SK-N-SH (cell line): ENCODE measurements at regions not wholly inside any gene's neighbourhood (a gene's known extent, or its start where the extent isn't known, plus 50 kb on each side); places are given as distances from the start of the nearest gene placed in this dataset.

ENCODE experiments used
- CTCF ChIA-PET: fragments of 300-600, 350-600 bp; formaldehyde crosslinking; extraction: SDS; loops from one replicate; lab custom pipeline; 2021; lab: Yijun Ruan, JAX
- POLR2A ChIA-PET: fragments of 350-600 bp; sonication (Branson Sonifier 250); formaldehyde crosslinking; extraction: SDS; loops from one replicate; lab custom pipeline; 2020; ENCODE audit warnings: antibody characterized with exemption, inconsistent platforms; lab: Yijun Ruan, JAX
- DNase-seq: peaks from one replicate; pipeline ENCODE4 v3.0.0; 2012
- H2AFZ ChIP-seq: fragments of 200-600 bp; sonication (generic); 2 replicates; pipeline ENCODE4 v1.8.1; 2016; ENCODE audit warnings: antibody characterized with exemption, mild to moderate bottlenecking, low read depth
- H3F3A ChIP-seq: fragments of 200-600 bp; sonication (generic); replicated peaks from 2 replicates; pipeline ENCODE3; 2016; ENCODE audit warnings: antibody characterized with exemption, mild to moderate bottlenecking; ENCODE audit not compliant: insufficient read depth
- H3K27ac ChIP-seq, 2 experiments: fragments of 200-500 bp in 1 of 2; fragments of 200-600 bp in 1 of 2; sonication (Bioruptor generic) in 1 of 2; sonication (generic), shearing (Covaris generic) in 1 of 2; 2 replicates each; pipeline versions ENCODE4 v1.5.1 to v1.6.1; 2014 to 2016; ENCODE audit warnings: low read depth in 2 of 2, inconsistent platforms in 1 of 2, low read length in 1 of 2, mild to moderate bottlenecking in 1 of 2, mixed read lengths in 1 of 2
- H3K27me3 ChIP-seq: fragments of 200-600 bp; sonication (generic), shearing (Covaris generic); 2 replicates; pipeline ENCODE4 v1.6.1; 2016; ENCODE audit warnings: mixed run types; ENCODE audit not compliant: insufficient read depth
- H3K36me3 ChIP-seq, 2 experiments: fragments of 200-500 bp in 1 of 2; fragments of 200-600 bp in 1 of 2; sonication (Bioruptor generic) in 1 of 2; sonication (generic) in 1 of 2; replicated peaks in 1 of 2; 2 replicates each; pipeline versions ENCODE3 to v1.5.1; 2014 to 2016; ENCODE audit warnings: low read length in 1 of 2, mild to moderate bottlenecking in 1 of 2; ENCODE audit not compliant: insufficient read depth in 2 of 2, control insufficient read depth in 1 of 2
- H3K4me1 ChIP-seq, 2 experiments: fragments of 200-500 bp in 1 of 2; fragments of 200-600 bp in 1 of 2; sonication (Bioruptor generic) in 1 of 2; sonication (generic), shearing (Covaris generic) in 1 of 2; 2 replicates each; pipeline versions ENCODE4 v1.5.1 to v1.6.1; 2014 to 2016; ENCODE audit warnings: low read depth in 1 of 2, low read length in 1 of 2, mixed run types in 1 of 2; ENCODE audit not compliant: insufficient read depth in 2 of 2, control insufficient read depth in 1 of 2
- H3K4me2 ChIP-seq: fragments of 200-600 bp; sonication (generic), shearing (Covaris generic); 2 replicates; pipeline ENCODE4 v1.6.1; 2017; ENCODE audit warnings: mixed run types
- H3K4me3 ChIP-seq, 2 experiments: fragments of 200-500 bp in 1 of 2; fragments of 200-600 bp in 1 of 2; sonication (Bioruptor generic) in 1 of 2; sonication (generic), shearing (Covaris generic) in 1 of 2; 2 replicates each; pipeline versions ENCODE4 v1.5.1 to v1.8.1; 2014 to 2016; ENCODE audit warnings: low read depth in 2 of 2, inconsistent platforms in 1 of 2, low read length in 1 of 2, mild to moderate bottlenecking in 1 of 2, mixed read lengths in 1 of 2, moderate library complexity in 1 of 2
- H3K79me2 ChIP-seq: fragments of 200-600 bp; sonication (generic); 2 replicates; pipeline ENCODE4 v1.8.1; 2017; ENCODE audit warnings: mild to moderate bottlenecking; ENCODE audit not compliant: insufficient read depth
- H3K9ac ChIP-seq: fragments of 200-600 bp; sonication (generic); 2 replicates; pipeline ENCODE4 v1.6.1; 2017; ENCODE audit warnings: mixed run types
- H3K9me2 ChIP-seq: fragments of 200-600 bp; sonication (generic); 2 replicates; pipeline ENCODE4 v1.6.1; 2017; ENCODE audit warnings: mixed run types
- H3K9me3 ChIP-seq: fragments of 200-600 bp; sonication (generic); 2 replicates; pipeline ENCODE4 v1.6.1; 2017; ENCODE audit warnings: mixed run types, mild to moderate bottlenecking, moderate library complexity
- H4K20me1 ChIP-seq: fragments of 200-600 bp; sonication (generic); 2 replicates; pipeline ENCODE4 v1.6.1; 2017; ENCODE audit warnings: mild to moderate bottlenecking, mixed run types; ENCODE audit not compliant: insufficient read depth
- CHD2 ChIP-seq: fragments of 150-350 bp; IDR thresholded peaks from 2 replicates; pipeline ENCODE4 v1.6.1; 2018; ENCODE audit warnings: low read length; ENCODE audit not compliant: partially characterized antibody
- CTCF ChIP-seq: fragments of 200-600 bp; sonication (generic); IDR thresholded peaks from 2 replicates; pipeline ENCODE4 v1.6.1; 2017; ENCODE audit warnings: antibody characterized with exemption, mild to moderate bottlenecking, moderate library complexity
- ELF1 ChIP-seq: IDR thresholded peaks from 2 replicates; pipeline ENCODE4 v1.4.0; 2012
- EP300 ChIP-seq, 2 experiments: IDR thresholded peaks; 2 replicates each; pipeline versions ENCODE4 v1.4.0 to v1.6.1; 2012; ENCODE audit warnings: borderline replicate concordance in 1 of 2, low read depth in 1 of 2, low read length in 1 of 2
- FOSL2 ChIP-seq: IDR thresholded peaks from 2 replicates; pipeline ENCODE4 v1.4.0; 2012; ENCODE audit warnings: low read depth, mild to moderate bottlenecking, moderate library complexity, borderline replicate concordance
- FOXJ3 ChIP-seq: sonication (generic); formaldehyde crosslinking; IDR thresholded peaks from 2 replicates; pipeline ENCODE4 v1.5.1; 2020; ENCODE audit warnings: mild to moderate bottlenecking, missing genetic modification reagents
- MAX ChIP-seq: IDR thresholded peaks from 2 replicates; pipeline ENCODE4 v1.4.0; 2012; ENCODE audit warnings: low read depth
- NRF1 ChIP-seq: IDR thresholded peaks from 2 replicates; pipeline ENCODE4 v1.6.1; 2012; ENCODE audit warnings: low read depth, mild to moderate bottlenecking, low read length
- PBX3 ChIP-seq: IDR thresholded peaks from 2 replicates; pipeline ENCODE4; 2012
- REST ChIP-seq: IDR thresholded peaks from 2 replicates; pipeline ENCODE4 v1.6.1; 2012; ENCODE audit warnings: mild to moderate bottlenecking, low read depth, low read length, moderate library complexity
- RFX5 ChIP-seq: IDR thresholded peaks from 2 replicates; pipeline ENCODE4 v1.6.1; 2012; ENCODE audit warnings: mild to moderate bottlenecking, improper control_type of control experiment, low read length
- RXRA ChIP-seq: IDR thresholded peaks from 2 replicates; pipeline ENCODE4 v1.4.0; 2012; ENCODE audit warnings: low read depth, mild to moderate bottlenecking, borderline replicate concordance
- SIN3A ChIP-seq: IDR thresholded peaks from 2 replicates; pipeline ENCODE4 v1.6.1; 2012; ENCODE audit warnings: low read depth, mild to moderate bottlenecking, low read length, moderate library complexity, borderline replicate concordance
- USF2 ChIP-seq: fragments of 150-350 bp; IDR thresholded peaks from 2 replicates; pipeline ENCODE4 v1.6.1; 2017; ENCODE audit warnings: antibody characterized with exemption, low read length, low read depth, borderline replicate concordance
- YY1 ChIP-seq: IDR thresholded peaks from 2 replicates; pipeline ENCODE4 v1.4.0; 2012; ENCODE audit warnings: low read depth, mild to moderate bottlenecking
- ZBTB33 ChIP-seq: IDR thresholded peaks from 2 replicates; pipeline ENCODE4 v1.4.0; 2012; ENCODE audit warnings: low read depth, borderline replicate concordance
- WGBS: methylation state at CpG from one replicate; pipeline ENCODE4 v1.1.6; 2017; ENCODE audit warnings: low lambda C conversion rate; 5-methylcytosine and 5-hydroxymethylcytosine counted together

- Histone ChIP-seq H3F3A (no peaks in the 10 kb centered on the region), H3K4me3 (no peak overlapping the region), H2AFZ (no peak overlapping the region), H3K9me3 (no peaks in the 10 kb centered on the region), H4K20me1 (no peaks in the 10 kb centered on the region), H3K79me2 (no peaks in the 10 kb centered on the region)
- 84% methylated on average over 2 of the region's 2 CpGs for whole genome bisulfite sequencing
- no peak for DNase-seq
- POLR2A ChIA-PET, result no interaction called here
- TF ChIP-seq FOSL2 (no peak), ELF1 (no peak), RFX5 (no peak), FOXJ3 (CRISPR knock-in tag) (no peak), CTCF (no peak), CHD2 (no peak), REST (no peak)
- TF ChIP-seq, all 33 proteins: peak for 0
- Histone ChIP-seq H3K9me2 (no peaks in the 10 kb centered on the region), H3K4me2 (no peak overlapping the region), H3K27me3 (no peaks in the 10 kb centered on the region), H3K36me3 (no peaks in the 10 kb centered on the region), H3K9ac (no peak overlapping the region), H3K4me1 (peaks cover 0 to 7% of the 10 kb centered on the region in 2 experiments; a peak in 2 of 4 replicates), H3K27ac (no peak overlapping the region)
- CTCF ChIA-PET, result no interaction called here
Observed at GRCh38 chr2:12253167-12253778, 463.5 kb upstream of the TRIB2 start.

- ChIA-PET POLR2A (no interaction called here), CTCF (no interaction called here)
- Histone ChIP-seq H3K27ac (no peak overlapping the region), H3K9me2 (no peaks in the 10 kb centered on the region), H4K20me1 (no peaks in the 10 kb centered on the region), H3K36me3 (no peaks in the 10 kb centered on the region), H3K79me2 (no peaks in the 10 kb centered on the region), H3K9ac (no peak overlapping the region), H3K9me3 (no peaks in the 10 kb centered on the region), H3K4me1 (peaks cover 0 to 7% of the 10 kb centered on the region in 2 experiments; a peak in 2 of 4 replicates), H2AFZ (no peak overlapping the region), H3K27me3 (no peaks in the 10 kb centered on the region), H3K4me3 (no peak overlapping the region), H3F3A (no peaks in the 10 kb centered on the region), H3K4me2 (no peak overlapping the region)
- WGBS, result 84% methylated on average over 6 of the region's 6 CpGs
- DNase-seq, result no peak
- TF ChIP-seq USF2 (no peak), NRF1 (no peak), EP300 (IDR thresholded peaks at IDR 0.05; ENCODE audit: borderline replicate concordance in 1 of 2, low read depth in 1 of 2, low read length in 1 of 2) (no peak), RFX5 (no peak), MAX (no peak), RXRA (no peak), CHD2 (no peak), PBX3 (no peak), YY1 (no peak), SIN3A (no peak), ZBTB33 (no peak)
Observed at GRCh38 chr2:12254280-12254860, 462.4 kb upstream of the TRIB2 start.
